ENCODE measurements at regions not wholly inside any gene's neighbourhood (a gene's known extent, or its start where the extent isn't known, plus 50 kb on each side); places are given as distances from the start of the nearest gene placed in this dataset.
A peak's percentile ranks its signal among the peaks of the same experiment; 100 is the strongest.
"Not testable (repeated sequence)": the region's sequence is repeated elsewhere in the genome, so short reads cannot be mapped to it uniquely, and the experiment has no call there.

- DNase-seq (peak in 1 of 2 donors; percentile 79), ATAC-seq (ENCODE audit: low FRiP score) (no peak)
- Histone ChIP-seq H3K4me1 (ENCODE audit: control insufficient read depth in 1 of 2, insufficient read depth in 2 of 2, low read length in 2 of 2) (no peaks in the 10 kb centered on the region), H3K27me3 (ENCODE audit: control insufficient read depth in 1 of 2, insufficient read depth in 2 of 2, low read length in 1 of 2) (no peaks in the 10 kb centered on the region), H3K36me3 (ENCODE audit: control insufficient read depth in 1 of 2, insufficient read depth in 2 of 2, low read length in 1 of 2) (no peaks in the 10 kb centered on the region), H3K9me3 (ENCODE audit: control insufficient read depth, low read length) (no peaks in the 10 kb centered on the region), H3K4me3 (ENCODE audit: low read length in 2 of 2) (no peak overlapping the region), H3K27ac (ENCODE audit: low read depth in 1 of 2, low read length in 2 of 2) (peak overlapping the region in 1 of 2 donors; percentile 69)
- intact Hi-C loops (cut with DNase I): no loop called here
- 4 to 20% methylated on average over 3 of the region's 3 CpGs for whole genome bisulfite sequencing, 2 donors
Measured at GRCh38 chr9:108784998-108785397, 70.8 kb downstream of the ACTL7B start.

GRCh38 chr9:108783731-108784495 is 71.9 kb downstream of the ACTL7B start:
- Histone ChIP-seq H3K27me3 (ENCODE audit: control insufficient read depth in 1 of 2, insufficient read depth in 2 of 2, low read length in 1 of 2) (no peaks in the 10 kb centered on the region), H3K36me3 (ENCODE audit: control insufficient read depth in 1 of 2, insufficient read depth in 2 of 2, low read length in 1 of 2) (no peaks in the 10 kb centered on the region), H3K4me1 (ENCODE audit: control insufficient read depth in 1 of 2, insufficient read depth in 2 of 2, low read length in 2 of 2) (no peaks in the 10 kb centered on the region), H3K9me3 (ENCODE audit: control insufficient read depth, low read length) (no peaks in the 10 kb centered on the region), H3K27ac (ENCODE audit: low read depth in 1 of 2, low read length in 2 of 2) (no peak overlapping the region), H3K4me3 (ENCODE audit: low read length in 2 of 2) (no peak overlapping the region)
- DNase-seq (no peak), ATAC-seq (ENCODE audit: low FRiP score) (no peak)
- 47 to 62% methylated on average over 14 of the region's 14 CpGs for WGBS, 2 donors
- intact Hi-C loops (cut with DNase I): no loop called here

- no peak for DNase-seq
- no peaks in the 10 kb centered on the region for H3K27me3 ChIP-seq (ENCODE audit: control insufficient read depth in 1 of 2, insufficient read depth in 2 of 2, low read length in 1 of 2)
- ATAC-seq (ENCODE audit: low FRiP score): no peak
- H3K9me3 ChIP-seq (ENCODE audit: control insufficient read depth, low read length): no peaks in the 10 kb centered on the region
- no peaks in the 10 kb centered on the region for H3K36me3 ChIP-seq (ENCODE audit: control insufficient read depth in 1 of 2, insufficient read depth in 2 of 2, low read length in 1 of 2)
- no peak overlapping the region for H3K27ac ChIP-seq (ENCODE audit: low read depth in 1 of 2, low read length in 2 of 2)
- H3K4me1 ChIP-seq (ENCODE audit: control insufficient read depth in 1 of 2, insufficient read depth in 2 of 2, low read length in 2 of 2): no peaks in the 10 kb centered on the region
- 56 to 70% methylated on average over 6 of the region's 6 CpGs for WGBS, 2 donors
- H3K4me3 ChIP-seq (ENCODE audit: low read length in 2 of 2): no peak overlapping the region
- intact Hi-C loops (cut with DNase I): no loop called here
Measured at GRCh38 chr9:108783326-108783725, 72.5 kb downstream of the ACTL7B start.

- no peaks in the 10 kb centered on the region for H3K27me3 ChIP-seq (ENCODE audit: control insufficient read depth in 1 of 2, insufficient read depth in 2 of 2, low read length in 1 of 2)
- 28 to 47% methylated on average over 11 of the region's 11 CpGs for WGBS, 2 donors
- ATAC-seq (ENCODE audit: low FRiP score) (no peak), DNase-seq (no peak)
- no peaks in the 10 kb centered on the region for H3K36me3 ChIP-seq (ENCODE audit: control insufficient read depth in 1 of 2, insufficient read depth in 2 of 2, low read length in 1 of 2)
- H3K9me3 ChIP-seq (ENCODE audit: control insufficient read depth, low read length): no peaks in the 10 kb centered on the region
- no peaks in the 10 kb centered on the region for H3K4me1 ChIP-seq (ENCODE audit: control insufficient read depth in 1 of 2, insufficient read depth in 2 of 2, low read length in 2 of 2)
- H3K4me3 ChIP-seq (ENCODE audit: low read length in 2 of 2): no peak overlapping the region
- intact Hi-C loops (cut with DNase I): no loop called here
- no peak overlapping the region for H3K27ac ChIP-seq (ENCODE audit: low read depth in 1 of 2, low read length in 2 of 2)
Measured at GRCh38 chr9:108780942-108781734, 74.6 kb downstream of the ACTL7B start.

GRCh38 chr9:108779551-108780325 is 76.0 kb downstream of the ACTL7B start:
- Histone ChIP-seq H3K27me3 (ENCODE audit: control insufficient read depth in 1 of 2, insufficient read depth in 2 of 2, low read length in 1 of 2) (no peaks in the 10 kb centered on the region), H3K36me3 (ENCODE audit: control insufficient read depth in 1 of 2, insufficient read depth in 2 of 2, low read length in 1 of 2) (no peaks in the 10 kb centered on the region), H3K4me1 (ENCODE audit: control insufficient read depth in 1 of 2, insufficient read depth in 2 of 2, low read length in 2 of 2) (no peaks in the 10 kb centered on the region), H3K9me3 (ENCODE audit: control insufficient read depth, low read length) (no peaks in the 10 kb centered on the region), H3K27ac (ENCODE audit: low read depth in 1 of 2, low read length in 2 of 2) (no peak overlapping the region), H3K4me3 (ENCODE audit: low read length in 2 of 2) (no peak overlapping the region)
- 70 to 84% methylated on average over 10 of the region's 10 CpGs for WGBS, 2 donors
- DNase-seq (no peak), ATAC-seq (ENCODE audit: low FRiP score) (no peak)
- intact Hi-C loops (cut with DNase I): no loop called here

GRCh38 chr9:108776920-108777639 is 78.7 kb downstream of the ACTL7B start:
- intact Hi-C loops (cut with DNase I): no loop called here
- H3K27me3 ChIP-seq (ENCODE audit: control insufficient read depth in 1 of 2, insufficient read depth in 2 of 2, low read length in 1 of 2): no peaks in the 10 kb centered on the region
- H3K36me3 ChIP-seq (ENCODE audit: control insufficient read depth in 1 of 2, insufficient read depth in 2 of 2, low read length in 1 of 2): no peaks in the 10 kb centered on the region
- WGBS, 2 donors: 63 to 67% methylated on average over 4 of the region's 4 CpGs
- no peak overlapping the region for H3K4me3 ChIP-seq (ENCODE audit: low read length in 2 of 2)
- no peak overlapping the region for H3K27ac ChIP-seq (ENCODE audit: low read depth in 1 of 2, low read length in 2 of 2)
- DNase-seq (no peak), ATAC-seq (ENCODE audit: low FRiP score) (no peak)
- H3K9me3 ChIP-seq (ENCODE audit: control insufficient read depth, low read length): no peaks in the 10 kb centered on the region
- no peaks in the 10 kb centered on the region for H3K4me1 ChIP-seq (ENCODE audit: control insufficient read depth in 1 of 2, insufficient read depth in 2 of 2, low read length in 2 of 2)

GRCh38 chr9:108775901-108776306 is 79.9 kb downstream of the ACTL7B start:
- H3K4me3 ChIP-seq (ENCODE audit: low read length in 2 of 2): no peak overlapping the region
- DNase-seq: no peak
- no peaks in the 10 kb centered on the region for H3K4me1 ChIP-seq (ENCODE audit: control insufficient read depth in 1 of 2, insufficient read depth in 2 of 2, low read length in 2 of 2)
- intact Hi-C loops (cut with DNase I): no loop called here
- H3K27ac ChIP-seq (ENCODE audit: low read depth in 1 of 2, low read length in 2 of 2): no peak overlapping the region
- no peaks in the 10 kb centered on the region for H3K36me3 ChIP-seq (ENCODE audit: control insufficient read depth in 1 of 2, insufficient read depth in 2 of 2, low read length in 1 of 2)
- no peaks in the 10 kb centered on the region for H3K9me3 ChIP-seq (ENCODE audit: control insufficient read depth, low read length)
- no peaks in the 10 kb centered on the region for H3K27me3 ChIP-seq (ENCODE audit: control insufficient read depth in 1 of 2, insufficient read depth in 2 of 2, low read length in 1 of 2)
- peak; percentile 31 for ATAC-seq (ENCODE audit: low FRiP score)

GRCh38 chr9:108774088-108774487 is 81.7 kb downstream of the ACTL7B start:
- H3K4me1 ChIP-seq (ENCODE audit: control insufficient read depth in 1 of 2, insufficient read depth in 2 of 2, low read length in 2 of 2); H3K36me3 ChIP-seq (ENCODE audit: control insufficient read depth in 1 of 2, insufficient read depth in 2 of 2, low read length in 1 of 2); ATAC-seq (ENCODE audit: low FRiP score); intact Hi-C loops (cut with DNase I); H3K27me3 ChIP-seq (ENCODE audit: control insufficient read depth in 1 of 2, insufficient read depth in 2 of 2, low read length in 1 of 2); DNase-seq; H3K27ac ChIP-seq (ENCODE audit: low read depth in 1 of 2, low read length in 2 of 2); H3K9me3 ChIP-seq (ENCODE audit: control insufficient read depth, low read length); H3K4me3 ChIP-seq (ENCODE audit: low read length in 2 of 2): not testable (repeated sequence)
- WGBS, 2 donors: 91 to 92% methylated on average over 7 of the region's 7 CpGs
